ENCODE measurements at regions not wholly inside any gene's neighbourhood (a gene's known extent, or its start where the extent isn't known, plus 50 kb on each side); places are given as distances from the start of the nearest gene placed in this dataset.
A peak's percentile ranks its signal among the peaks of the same experiment; 100 is the strongest.
"Not testable (repeated sequence)": the region's sequence is repeated elsewhere in the genome, so short reads cannot be mapped to it uniquely, and the experiment has no call there.

DNA sequence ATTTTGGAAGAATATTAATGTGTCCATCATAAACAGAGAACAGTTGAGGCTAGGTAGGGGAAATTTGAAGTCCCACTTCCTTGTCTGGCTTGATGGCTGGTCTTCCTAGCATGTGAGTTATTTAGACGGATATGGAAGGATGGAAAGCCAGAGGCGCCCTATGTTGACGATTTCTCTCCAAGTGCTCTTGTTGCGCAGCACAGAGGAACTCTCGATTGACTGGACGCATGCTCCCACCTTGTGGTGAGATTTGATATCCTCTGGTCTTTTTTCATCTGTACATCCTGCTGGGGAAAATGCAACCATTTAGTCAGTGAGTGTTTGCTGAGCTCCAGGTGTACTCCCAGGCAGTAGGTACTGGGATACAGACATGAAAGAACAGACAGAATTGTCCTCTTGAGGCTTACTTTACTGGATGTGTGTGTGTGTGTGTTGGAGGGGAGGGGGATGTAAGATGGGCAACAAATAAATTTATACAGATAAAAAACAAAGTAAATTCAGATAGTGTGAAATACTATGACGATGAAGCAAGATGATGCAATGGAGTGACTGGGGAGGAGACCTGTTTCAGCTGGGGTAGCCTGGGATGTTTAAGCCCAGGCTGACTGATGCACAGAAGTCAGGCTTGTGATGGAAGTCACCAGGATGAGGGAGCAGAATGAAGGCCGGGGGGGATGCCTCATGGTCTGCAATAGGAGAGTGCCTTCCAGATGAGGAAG, 137.2 kb downstream of the TRIM43 start:
- peaks cover 2% of the 10 kb centered on the region for H3K9me3 Mint-ChIP-seq (ENCODE audit: unreplicated experiment)
- H3K27ac Mint-ChIP-seq (ENCODE audit: unreplicated experiment) = no peak overlapping the region
- H3K36me3 Mint-ChIP-seq (ENCODE audit: unreplicated experiment) = peaks cover 4% of the 10 kb centered on the region
- TF ChIP-seq, protein P1, sequence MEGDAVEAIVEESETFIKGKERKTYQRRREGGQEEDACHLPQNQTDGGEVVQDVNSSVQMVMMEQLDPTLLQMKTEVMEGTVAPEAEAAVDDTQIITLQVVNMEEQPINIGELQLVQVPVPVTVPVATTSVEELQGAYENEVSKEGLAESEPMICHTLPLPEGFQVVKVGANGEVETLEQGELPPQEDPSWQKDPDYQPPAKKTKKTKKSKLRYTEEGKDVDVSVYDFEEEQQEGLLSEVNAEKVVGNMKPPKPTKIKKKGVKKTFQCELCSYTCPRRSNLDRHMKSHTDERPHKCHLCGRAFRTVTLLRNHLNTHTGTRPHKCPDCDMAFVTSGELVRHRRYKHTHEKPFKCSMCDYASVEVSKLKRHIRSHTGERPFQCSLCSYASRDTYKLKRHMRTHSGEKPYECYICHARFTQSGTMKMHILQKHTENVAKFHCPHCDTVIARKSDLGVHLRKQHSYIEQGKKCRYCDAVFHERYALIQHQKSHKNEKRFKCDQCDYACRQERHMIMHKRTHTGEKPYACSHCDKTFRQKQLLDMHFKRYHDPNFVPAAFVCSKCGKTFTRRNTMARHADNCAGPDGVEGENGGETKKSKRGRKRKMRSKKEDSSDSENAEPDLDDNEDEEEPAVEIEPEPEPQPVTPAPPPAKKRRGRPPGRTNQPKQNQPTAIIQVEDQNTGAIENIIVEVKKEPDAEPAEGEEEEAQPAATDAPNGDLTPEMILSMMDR (IDR thresholded peaks at IDR 0.05; ENCODE audit: partially characterized antibody, unreplicated experiment) = peak; percentile 64
- no peak overlapping the region for H3K4me3 Mint-ChIP-seq (ENCODE audit: unreplicated experiment)
- no peaks in the 10 kb centered on the region for H3K4me1 Mint-ChIP-seq (ENCODE audit: low read depth, unreplicated experiment)
- H3K27me3 Mint-ChIP-seq (ENCODE audit: unreplicated experiment) = peaks cover 3% of the 10 kb centered on the region
- peak; percentile 57 for DNase-seq

DNA sequence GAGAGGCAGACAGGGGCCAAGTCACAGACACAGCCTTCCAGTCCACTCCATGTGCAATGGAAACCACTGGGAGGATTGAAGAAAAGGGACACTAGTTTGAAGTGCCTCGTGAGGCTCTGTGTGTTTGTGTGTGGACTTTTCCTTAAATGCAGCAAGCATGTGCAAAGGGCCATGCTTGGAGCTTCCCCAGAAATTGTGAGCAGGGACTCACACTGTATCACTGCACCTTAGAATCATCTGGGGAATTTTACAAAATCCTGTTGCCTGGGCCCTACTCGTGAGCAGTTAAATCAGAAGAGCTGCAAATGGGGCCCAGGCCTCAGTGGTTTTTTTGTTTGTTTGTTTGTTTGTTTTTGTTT, 137.8 kb downstream of the TRIM43 start:
- Mint-ChIP-seq H3K27me3 (ENCODE audit: unreplicated experiment) (peaks cover 3% of the 10 kb centered on the region), H3K36me3 (ENCODE audit: unreplicated experiment) (peaks cover 4% of the 10 kb centered on the region), H3K27ac (ENCODE audit: unreplicated experiment) (no peak overlapping the region), H3K4me3 (ENCODE audit: unreplicated experiment) (no peak overlapping the region), H3K4me1 (ENCODE audit: low read depth, unreplicated experiment) (no peaks in the 10 kb centered on the region), H3K9me3 (ENCODE audit: unreplicated experiment) (peaks cover 2% of the 10 kb centered on the region)
- TF ChIP-seq, protein P1 (IDR thresholded peaks at IDR 0.05; ENCODE audit: partially characterized antibody, unreplicated experiment) = no peak
- DNase-seq = no peak

DNA sequence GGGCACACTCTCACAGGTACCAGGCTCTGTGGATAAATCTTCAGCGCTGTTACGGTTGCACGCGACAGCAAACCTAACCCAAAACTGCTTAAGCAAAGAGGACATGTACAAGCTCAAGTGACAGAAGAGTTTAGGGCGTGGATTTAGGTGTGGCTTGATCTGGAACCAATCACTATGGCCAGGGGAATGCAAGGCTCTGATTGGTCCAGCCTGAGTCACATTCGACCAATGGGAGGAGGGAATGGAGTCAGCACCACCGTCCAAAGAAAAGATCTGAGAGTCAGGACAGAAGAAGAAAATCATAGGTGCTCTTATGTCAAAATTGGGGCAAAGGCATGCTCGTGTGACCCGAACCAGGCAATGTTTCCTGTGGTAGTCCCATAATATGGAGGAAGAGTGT, 139.0 kb downstream of the TRIM43 start:
- TF ChIP-seq, protein P1 (IDR thresholded peaks at IDR 0.05; ENCODE audit: partially characterized antibody, unreplicated experiment) = no peak
- Mint-ChIP-seq H3K36me3 (ENCODE audit: unreplicated experiment) (peaks cover 4% of the 10 kb centered on the region), H3K4me1 (ENCODE audit: low read depth, unreplicated experiment) (no peaks in the 10 kb centered on the region), H3K9me3 (ENCODE audit: unreplicated experiment) (peaks cover 2% of the 10 kb centered on the region), H3K4me3 (ENCODE audit: unreplicated experiment) (no peak overlapping the region), H3K27ac (ENCODE audit: unreplicated experiment) (no peak overlapping the region), H3K27me3 (ENCODE audit: unreplicated experiment) (peaks cover 3% of the 10 kb centered on the region)
- DNase-seq = no peak

DNA sequence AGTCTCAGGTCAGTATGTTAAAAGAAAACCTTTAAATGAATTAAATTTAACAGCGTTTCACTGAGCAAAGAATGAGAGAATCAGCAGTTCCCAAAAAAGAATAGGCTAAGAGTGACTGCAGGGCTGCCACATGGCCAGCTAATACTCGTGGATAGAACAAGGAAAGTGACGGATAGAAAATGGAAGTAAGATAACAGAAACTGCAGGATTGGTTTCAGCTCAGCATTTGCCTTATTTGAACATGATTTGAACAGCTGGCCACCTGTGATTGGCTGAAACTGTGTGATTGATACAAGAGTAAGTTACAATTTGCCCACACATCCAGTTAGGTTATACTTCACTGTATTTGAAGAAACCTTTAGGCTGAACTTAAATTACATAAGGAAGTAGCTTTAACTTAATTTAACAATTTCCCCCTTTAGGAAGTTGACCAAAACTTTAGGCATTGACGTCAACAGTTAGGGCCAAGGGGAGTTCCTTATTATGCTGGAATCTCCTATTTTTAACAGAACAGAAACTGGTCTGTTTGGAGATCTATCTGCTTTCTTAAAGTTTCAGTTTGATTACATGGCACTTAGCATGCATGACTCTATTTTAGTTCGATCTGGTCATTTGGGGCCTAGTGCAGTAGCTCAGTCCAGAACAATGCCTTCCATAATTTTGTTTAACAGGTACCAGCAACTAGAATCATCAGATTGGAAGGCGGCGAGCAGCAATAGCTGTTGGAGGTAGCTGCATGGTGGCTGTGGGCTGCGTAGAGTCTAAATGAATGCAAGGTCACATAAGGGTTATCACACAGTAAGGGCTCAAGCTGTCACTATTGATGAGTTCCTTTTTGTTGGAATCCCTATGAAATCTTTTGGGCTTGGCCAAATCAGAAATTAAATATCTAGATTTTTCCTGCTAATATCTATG, 143.4 kb downstream of the TRIM43 start:
- H3K9me3 Mint-ChIP-seq (ENCODE audit: unreplicated experiment) = peaks cover 2% of the 10 kb centered on the region
- TF ChIP-seq, protein P1 (IDR thresholded peaks at IDR 0.05; ENCODE audit: partially characterized antibody, unreplicated experiment) = no peak
- peaks cover 4% of the 10 kb centered on the region for H3K36me3 Mint-ChIP-seq (ENCODE audit: unreplicated experiment)
- no peak overlapping the region for H3K4me3 Mint-ChIP-seq (ENCODE audit: unreplicated experiment)
- no peaks in the 10 kb centered on the region for H3K4me1 Mint-ChIP-seq (ENCODE audit: low read depth, unreplicated experiment)
- peaks cover 3% of the 10 kb centered on the region for H3K27me3 Mint-ChIP-seq (ENCODE audit: unreplicated experiment)
- DNase-seq = no peak
- H3K27ac Mint-ChIP-seq (ENCODE audit: unreplicated experiment) = no peak overlapping the region

DNA sequence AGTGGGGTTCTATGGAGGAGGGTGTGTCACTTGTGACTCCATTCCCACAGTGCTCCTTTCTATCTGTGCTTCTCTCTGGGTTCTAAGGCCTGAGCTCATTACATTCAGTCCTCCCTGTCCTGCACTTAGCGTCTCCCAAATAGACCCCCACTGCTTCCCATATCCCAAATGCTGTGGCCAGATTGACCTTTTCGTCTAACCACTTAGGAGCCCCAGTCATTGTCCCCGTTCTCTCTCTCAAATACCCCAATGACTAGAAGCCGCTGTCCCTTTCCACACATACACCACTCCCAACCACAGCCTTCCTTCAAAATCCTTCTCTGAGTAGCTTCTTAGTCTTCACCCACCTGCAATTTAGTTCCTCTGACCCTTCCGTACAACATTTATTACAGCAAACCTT, 146.5 kb downstream of the TRIM43 start:
- Mint-ChIP-seq H3K36me3 (ENCODE audit: unreplicated experiment) (no peaks in the 10 kb centered on the region), H3K4me1 (ENCODE audit: low read depth, unreplicated experiment) (no peaks in the 10 kb centered on the region), H3K27ac (ENCODE audit: unreplicated experiment) (no peak overlapping the region), H3K4me3 (ENCODE audit: unreplicated experiment) (no peak overlapping the region), H3K9me3 (ENCODE audit: unreplicated experiment) (no peaks in the 10 kb centered on the region), H3K27me3 (ENCODE audit: unreplicated experiment) (no peaks in the 10 kb centered on the region)
- no peak for DNase-seq
- TF ChIP-seq, protein P1 (IDR thresholded peaks at IDR 0.05; ENCODE audit: partially characterized antibody, unreplicated experiment) = no peak

DNA sequence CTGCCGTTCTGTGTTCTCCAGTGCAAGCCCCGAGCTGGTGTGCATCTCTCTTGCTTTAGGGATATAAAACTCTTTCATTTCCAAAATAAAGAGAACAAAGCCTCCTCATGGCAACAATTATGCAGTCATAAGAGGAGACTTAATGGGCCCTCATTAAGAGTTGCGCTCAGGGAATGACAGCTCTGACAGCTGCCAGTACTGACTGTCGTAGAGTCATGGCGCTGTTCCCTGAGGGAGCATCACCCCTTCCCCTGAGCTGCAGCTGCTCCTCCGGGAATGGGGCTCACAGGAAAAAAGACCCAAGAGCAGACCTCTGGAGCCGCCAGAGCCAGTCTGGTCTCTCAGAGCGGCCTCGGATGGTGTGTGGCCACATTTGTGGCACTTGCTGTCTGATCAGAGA, 160.3 kb downstream of the TRIM43 start:
- H3K4me1 Mint-ChIP-seq (ENCODE audit: low read depth, unreplicated experiment); H3K36me3 Mint-ChIP-seq (ENCODE audit: unreplicated experiment); H3K4me3 Mint-ChIP-seq (ENCODE audit: unreplicated experiment); DNase-seq; H3K27me3 Mint-ChIP-seq (ENCODE audit: unreplicated experiment); H3K27ac Mint-ChIP-seq (ENCODE audit: unreplicated experiment); H3K9me3 Mint-ChIP-seq (ENCODE audit: unreplicated experiment): not testable (repeated sequence)

DNA sequence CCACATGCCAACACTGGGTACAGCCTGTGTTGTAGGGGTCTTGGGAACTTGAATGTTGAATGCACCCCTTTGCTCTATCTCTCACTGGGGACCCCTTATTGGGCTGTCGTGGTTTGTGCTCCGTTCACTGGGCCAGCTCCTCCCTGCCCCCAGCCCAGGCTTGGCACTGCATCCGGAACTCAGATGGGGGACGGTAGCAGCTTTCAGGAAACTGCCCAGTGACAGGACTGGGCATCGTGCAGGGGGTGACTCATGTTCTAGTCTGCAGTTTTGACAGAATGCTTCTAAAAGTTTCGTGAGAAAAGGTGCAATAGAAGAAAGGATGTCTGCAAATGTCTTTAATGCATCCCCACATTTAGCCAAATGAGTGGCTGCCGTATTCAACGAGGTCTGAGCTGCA, 162.0 kb downstream of the TRIM43 start:
- not testable (repeated sequence) for H3K27ac Mint-ChIP-seq (ENCODE audit: unreplicated experiment); H3K27me3 Mint-ChIP-seq (ENCODE audit: unreplicated experiment); H3K36me3 Mint-ChIP-seq (ENCODE audit: unreplicated experiment); H3K4me1 Mint-ChIP-seq (ENCODE audit: low read depth, unreplicated experiment); H3K4me3 Mint-ChIP-seq (ENCODE audit: unreplicated experiment); DNase-seq; H3K9me3 Mint-ChIP-seq (ENCODE audit: unreplicated experiment)

Measured in glutamatergic neuron (in vitro differentiated cells).